DMS53 treated with DMSO at 0.1 percent for 48 hours (cell line): ENCODE measurements at regions not wholly inside any gene's neighbourhood (a gene's known extent, or its start where the extent isn't known, plus 50 kb on each side); places are given as distances from the start of the nearest gene placed in this dataset.

Experiments
- DNase-seq: peaks from one replicate; lab custom pipeline; 2025; ENCODE audit not compliant: unreplicated experiment; lab: John Stamatoyannopoulos, UW

DNA sequence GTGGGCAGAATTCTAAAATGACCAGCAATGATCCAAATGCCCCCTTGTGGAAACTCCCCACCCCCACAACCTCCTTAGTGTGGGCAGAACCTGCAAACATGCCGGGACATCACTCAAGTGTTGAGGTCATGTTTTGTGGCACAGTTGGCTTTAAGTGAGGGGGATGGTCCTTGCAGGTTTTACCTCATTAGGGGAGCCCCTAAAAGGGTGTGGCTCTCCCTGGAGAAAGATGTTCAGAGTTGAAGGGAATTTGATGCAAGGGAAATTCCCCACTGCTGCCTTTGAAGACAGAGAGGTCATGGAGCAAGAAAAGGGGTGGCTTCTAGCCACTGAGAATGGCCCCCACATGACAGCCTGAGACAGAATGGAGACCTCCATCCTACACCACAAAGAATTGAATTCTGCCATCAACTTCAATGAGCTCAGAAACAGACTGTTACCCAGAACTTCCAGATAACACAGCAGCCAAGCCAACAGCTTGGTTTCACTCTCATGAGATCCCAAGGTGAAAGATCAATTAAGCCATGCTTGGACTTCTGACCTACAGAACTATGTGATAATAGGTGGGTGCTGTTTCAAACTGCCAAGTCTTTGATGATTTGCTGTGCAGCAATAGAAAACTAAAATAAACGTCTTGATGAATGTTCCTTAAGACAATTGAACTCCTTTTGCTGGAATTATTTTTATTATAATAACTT lies 103.4 kb downstream of the MED10 start:
- DNase-seq, result no peak

DNA sequence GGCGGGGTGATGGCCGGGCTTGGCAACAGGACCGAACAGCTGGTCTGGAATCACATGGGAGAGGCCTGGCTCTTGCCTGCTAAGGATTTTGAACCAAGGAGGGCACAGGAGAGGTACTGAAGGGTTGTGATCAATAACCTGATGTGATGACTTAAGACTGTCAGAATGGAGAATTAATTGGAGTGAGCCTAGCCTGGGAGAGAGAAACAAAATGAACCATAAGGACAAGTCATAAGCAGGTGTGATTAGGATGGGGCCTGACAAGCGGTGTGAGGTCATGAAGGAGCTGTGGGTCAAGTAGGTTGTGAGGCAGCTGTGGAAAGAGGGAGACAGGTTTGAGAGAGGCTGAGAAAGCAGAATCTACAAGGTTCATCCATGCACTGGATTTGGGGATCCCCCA lies 104.6 kb downstream of the MED10 start:
- no peak for DNase-seq

DNA sequence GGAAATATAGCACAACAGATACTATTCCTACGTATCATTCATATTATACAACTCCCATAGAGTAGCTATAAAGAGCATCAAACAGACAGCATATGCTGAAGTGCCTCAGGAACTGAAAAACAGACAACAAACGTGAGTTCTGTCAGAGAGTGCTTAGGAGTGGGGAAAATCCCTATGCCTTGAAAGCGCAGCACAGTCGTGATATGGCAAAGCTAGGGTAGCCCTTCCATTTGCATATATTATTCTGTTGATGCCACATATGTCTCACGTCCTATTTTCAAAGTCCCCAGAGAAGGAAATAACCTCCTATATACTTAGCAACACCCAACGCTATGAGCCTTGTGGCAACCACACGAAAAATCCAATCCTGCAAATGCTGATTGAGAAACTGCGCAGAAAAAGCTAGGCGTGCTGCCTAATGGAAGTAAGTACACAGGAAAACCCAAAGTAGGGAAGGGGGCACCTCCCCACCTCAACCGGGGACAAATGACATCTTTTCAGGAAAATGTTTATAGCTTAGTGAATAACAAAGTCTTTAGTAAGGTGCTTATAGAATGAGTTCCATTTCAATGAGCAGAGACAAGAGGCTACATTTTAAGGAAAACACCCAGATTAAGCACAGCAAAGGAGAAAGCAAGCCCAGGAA lies 105.1 kb downstream of the MED10 start:
- DNase-seq, result no peak

DNA sequence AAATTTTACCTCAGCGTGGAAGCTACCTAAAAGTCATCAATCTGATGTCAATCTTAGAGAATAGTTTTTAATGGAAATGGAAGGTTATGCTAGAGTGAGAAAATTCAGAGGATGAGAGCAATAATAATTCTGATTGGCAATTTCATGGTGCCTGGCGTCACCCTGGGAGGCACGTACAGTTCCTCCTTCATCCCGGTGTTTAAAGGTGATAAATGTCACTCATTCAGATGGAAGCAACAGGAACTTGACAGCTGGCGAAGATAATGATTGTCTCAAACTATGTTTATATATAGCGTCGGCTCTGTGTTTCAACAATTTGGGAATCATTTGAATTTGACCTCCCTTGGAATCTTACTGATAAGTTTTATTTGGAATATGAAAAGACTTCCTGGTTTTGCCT lies 108.4 kb downstream of the MED10 start:
- DNase-seq, result no peak

DNA sequence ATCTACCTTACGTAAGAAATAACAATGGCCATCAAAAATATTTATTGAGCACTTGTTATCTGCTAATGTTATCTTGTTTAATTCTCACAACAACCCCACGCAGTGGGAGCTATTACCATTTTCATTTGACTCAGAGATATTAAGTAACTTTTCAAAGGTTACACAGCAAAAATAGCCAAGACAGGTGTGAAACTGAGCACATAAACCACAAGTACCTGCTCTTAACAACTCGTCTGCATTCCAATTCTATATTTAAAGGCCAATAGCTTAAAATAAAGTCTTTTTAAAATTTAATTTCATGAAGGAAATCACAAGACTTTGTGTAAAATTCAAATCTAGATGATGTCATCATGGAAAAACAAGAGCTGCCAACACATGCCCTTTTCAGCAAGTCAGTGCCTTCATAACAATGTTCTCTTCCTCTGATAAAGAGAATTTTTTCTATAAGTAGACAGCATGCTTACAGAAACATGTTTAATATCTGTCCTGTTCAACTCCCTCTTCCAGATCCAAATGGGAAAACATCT lies 111.6 kb downstream of the MED10 start:
- DNase-seq, result no peak

DNA sequence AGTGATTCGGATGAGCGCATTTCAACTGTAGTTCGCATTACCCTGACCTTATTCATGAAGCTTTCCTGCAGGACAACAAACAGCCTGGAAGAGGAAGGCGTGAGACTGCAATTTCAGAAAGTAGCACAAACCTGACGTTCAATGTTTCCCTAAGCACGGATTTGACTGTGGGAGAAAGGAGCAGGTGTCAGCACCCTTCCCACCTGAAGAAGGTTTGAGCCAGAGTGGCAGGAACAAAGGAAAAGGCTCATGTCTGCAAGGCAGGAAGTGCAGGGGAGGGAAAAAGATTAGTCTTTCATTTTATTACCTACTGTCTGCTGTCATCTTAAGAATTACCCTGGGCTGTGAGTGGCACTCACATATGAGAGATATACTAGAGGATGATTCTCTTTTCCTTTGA lies 114.0 kb downstream of the MED10 start:
- DNase-seq, result no peak

DNA sequence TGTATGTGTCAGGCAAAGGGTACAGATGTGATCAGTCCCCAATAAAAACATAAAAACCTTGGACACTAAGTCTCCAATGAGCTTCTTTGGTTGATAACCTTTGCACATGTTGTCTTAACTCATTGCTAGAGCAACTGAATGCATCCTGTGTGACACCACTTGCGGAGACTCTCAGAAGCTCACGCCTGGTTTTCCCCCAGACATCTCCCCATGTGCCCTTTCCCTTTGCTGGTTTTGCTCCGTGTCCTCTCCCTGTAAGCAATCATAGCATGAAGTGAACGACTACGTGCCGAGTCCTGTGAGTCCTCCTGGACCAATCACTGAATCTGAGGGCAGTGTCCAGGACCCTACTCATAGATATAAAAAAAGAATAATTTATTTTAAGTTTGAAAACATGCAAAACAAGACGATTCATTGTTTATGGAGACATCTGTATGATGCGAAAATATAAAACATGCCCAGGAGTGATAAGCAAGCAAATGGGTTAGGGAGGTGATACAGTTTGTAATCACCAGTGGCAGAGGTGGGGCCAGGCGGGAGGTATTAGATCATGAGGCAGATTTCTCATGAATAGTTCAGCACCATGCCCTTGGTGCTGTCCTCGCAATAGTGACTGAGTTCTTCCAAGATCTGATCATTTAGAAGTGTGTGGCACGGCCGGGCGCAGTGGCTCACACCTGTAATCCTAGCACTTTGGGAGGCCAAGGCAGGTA lies 115.5 kb downstream of the MED10 start:
- DNase-seq, result no peak

DNA sequence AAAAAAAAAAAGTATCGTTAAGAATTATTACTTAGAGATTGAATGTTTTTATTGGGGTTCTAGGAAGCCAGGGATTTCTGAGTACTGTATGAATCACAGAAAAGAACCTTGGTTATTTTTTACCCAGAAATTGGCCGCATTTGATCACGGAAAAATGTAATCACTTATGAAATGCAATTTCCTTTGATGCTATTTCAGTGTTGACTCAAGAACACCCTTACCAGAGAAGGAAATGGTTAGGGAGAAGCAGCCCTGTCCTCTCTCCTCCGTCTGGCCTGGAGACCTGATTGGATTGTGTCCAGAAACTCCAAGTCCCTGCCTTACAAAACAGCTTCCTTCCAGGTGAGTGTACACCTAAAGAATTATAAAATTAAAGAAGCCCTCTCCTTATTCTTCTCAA lies 116.7 kb downstream of the MED10 start:
- DNase-seq, result no peak

DNA sequence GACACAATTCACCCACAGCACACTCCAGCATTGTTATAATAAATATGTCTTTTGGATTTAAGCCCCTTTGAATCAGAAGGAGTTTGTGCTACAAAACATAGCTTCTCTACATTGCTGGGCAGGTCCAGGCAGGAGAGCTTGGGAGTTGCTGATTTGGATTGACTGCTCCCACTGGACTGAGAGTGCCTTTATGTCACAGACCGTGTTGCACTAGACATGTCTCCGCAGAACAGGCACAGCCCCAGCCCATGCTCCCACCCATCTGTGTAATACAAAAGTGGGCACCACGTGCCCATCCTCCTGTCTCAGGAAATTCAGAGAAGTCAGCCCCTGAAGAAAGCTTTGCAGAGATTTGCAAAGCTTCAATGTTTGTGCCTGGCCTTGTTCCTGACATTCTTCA lies 117.1 kb downstream of the MED10 start:
- no peak for DNase-seq

DNA sequence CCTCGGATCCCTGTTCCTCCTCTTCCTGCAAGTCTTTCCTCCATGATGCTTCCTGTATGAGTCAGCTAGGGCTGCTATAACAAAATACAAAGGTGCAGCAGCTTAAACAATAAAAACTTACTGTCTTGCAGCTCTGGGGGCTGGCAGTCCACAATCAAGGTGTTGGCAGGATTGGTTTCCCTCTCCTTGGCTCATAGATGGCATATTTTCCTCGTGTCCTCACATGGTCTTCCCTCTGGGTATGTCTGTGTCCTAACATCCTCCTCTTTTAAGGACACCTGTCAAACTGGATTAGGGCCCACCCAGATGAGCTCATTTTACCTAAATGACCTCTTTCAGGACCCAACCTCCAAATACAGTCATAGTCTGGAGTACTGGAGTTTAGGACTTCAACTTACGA lies 117.5 kb downstream of the MED10 start:
- no peak for DNase-seq

DNA sequence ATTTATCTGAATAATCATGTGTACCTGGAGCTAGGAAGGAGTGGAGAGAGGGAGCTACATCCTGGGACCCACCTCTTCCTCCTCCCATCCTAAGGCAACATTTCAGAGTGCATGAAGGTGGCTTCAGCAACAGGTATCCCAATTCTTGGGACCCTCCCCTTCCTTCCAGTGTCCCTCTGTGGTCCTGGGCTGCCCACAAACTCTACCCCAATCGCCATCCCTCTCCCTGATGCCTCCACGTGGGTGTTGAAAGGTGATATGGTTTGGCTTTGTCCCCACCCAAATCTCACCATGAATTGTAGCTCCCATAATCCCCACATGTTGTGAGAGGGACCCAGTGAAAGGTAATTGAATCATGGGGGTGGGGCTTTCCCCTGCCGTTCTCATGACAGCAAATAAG lies 121.4 kb downstream of the MED10 start:
- no peak for DNase-seq

DNA sequence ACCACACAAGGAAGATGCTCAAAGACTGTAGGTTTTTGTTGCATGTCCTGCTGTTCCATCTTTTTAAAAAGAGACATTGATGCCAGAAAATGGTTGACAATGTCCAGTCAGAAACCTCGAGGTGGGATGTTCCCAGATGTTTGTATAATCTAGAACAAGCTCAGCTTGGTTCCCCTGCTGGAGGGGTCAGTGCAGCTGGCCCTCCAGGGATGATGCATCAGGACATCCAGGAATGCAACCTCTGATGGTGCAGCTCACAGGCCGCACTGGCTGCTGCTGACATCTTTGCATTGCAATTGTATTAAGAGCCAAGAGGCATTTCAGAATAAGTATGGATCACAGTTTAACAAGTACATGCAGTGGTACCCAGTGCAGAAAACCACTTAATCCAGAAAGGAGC lies 122.4 kb downstream of the MED10 start:
- DNase-seq, result no peak

DNA sequence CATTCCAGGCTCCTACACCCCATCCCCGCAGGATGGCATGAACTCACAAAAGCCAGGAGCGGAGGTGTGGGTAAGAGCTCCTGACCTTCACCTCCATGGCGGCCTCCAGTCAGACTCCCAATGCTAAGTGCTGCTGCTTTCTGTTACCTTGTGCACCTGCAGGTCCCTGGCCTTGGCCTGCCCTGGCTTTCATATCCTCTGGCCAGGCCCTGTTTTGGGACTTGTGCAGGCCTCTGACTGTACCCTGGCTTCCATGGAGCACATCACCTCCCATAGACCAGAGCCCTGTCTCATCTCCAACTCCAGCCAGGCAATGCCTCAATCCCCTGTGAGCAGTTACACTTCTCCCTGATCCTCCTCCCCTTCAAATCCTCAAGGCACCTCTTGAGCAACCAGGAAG lies 124.5 kb downstream of the MED10 start:
- no peak for DNase-seq

DNA sequence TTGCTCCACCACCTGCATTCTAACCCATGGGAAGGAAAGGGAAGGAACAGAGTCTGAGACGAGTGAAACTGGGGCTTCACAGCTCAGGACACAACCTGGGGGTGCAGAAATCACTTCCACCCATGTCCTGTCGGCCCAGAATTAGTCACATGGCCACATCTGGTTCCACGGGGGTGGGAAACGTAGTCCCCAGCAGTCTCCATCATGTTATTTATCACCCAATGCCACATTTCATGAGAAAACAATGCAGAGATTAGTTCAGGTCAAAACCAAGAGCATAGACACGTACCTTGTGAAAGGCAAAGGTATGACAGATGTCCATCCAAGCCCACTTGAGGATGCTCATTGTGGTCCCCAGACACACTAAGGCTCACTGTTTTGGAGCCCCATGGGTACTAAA lies 125.1 kb downstream of the MED10 start:
- DNase-seq, result no peak

DNA sequence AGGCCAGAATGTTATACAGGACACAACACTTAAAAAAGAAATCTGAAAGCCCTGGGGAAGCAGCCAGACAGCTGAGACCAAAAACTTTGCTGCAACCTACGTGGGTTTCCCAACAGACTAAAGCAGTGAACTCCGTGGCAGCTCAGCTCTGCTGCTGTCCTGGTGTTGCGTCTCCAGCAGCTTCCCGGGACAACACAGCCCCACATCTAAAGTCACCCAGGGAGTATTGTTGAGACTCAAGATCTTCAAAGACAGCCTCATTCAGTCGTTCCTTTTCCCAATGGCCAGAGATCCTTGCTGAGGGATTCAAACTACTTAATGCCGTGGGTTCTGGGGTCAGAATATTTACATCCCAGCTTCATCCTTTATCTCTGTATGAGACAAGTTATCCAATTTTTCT lies 125.8 kb downstream of the MED10 start:
- DNase-seq, result no peak

DNA sequence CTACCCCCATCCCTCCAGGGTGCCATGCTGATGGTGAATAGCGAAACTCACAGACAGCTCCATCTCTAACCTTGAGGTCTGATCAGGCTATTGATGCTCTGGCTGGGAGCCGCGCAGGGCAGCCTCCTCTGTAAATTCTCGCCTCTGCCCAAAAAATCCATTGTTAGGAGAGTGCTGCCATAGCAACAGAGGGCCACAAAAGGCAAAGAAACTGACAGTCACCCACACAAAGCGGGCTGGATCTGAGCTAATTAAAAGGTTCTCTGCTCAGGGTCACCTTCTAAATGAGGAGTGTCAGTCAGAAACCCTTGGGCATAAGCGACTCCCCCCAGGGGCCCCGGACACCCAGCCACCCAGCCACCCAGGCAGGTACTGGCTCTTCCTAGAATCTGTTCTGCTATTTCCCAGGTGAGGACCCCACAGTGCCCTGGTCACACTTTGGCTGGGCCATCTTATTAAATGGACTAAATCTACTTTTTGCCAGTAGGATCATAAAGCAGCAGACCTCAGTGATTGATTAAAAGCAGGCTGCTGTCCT lies 126.7 kb downstream of the MED10 start:
- DNase-seq, result no peak

DNA sequence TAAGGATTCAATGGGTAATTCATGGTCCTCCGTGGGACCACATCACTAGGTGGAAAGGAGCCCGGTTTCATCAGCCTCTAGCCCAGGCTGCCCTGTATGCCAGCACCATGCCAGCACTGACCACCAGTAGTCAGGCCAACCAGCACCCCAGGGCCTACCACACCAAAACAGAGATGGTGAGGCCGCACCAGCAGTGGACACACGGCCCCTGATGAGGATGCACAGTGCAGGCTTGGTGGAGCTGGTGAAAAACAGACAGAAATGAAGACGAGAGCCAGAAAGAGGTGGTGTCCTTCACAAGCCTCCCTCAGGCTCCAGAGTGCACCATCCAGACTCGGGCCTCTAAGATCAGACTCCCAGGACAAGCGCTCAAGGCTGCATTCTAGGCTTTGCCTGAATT lies 128.2 kb downstream of the MED10 start:
- no peak for DNase-seq

DNA sequence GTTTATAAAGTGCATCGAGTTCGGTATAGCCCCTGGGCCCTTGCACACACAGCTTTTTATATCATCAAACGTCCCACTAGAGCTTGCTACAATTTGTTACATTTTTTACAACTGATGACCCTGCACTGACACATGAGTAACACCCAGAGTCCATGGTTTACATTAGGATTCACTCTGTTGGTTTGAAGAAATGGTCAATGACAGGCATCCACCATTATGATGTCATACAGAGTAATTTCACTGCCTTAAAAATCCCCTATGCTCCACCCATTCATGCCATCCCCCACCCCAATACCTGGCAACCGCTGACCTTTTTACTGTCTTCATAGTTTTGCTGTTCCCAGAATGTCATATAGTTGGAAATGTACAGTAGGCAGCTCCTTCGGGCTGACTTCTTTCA lies 130.2 kb downstream of the MED10 start:
- DNase-seq, result no peak

DNA sequence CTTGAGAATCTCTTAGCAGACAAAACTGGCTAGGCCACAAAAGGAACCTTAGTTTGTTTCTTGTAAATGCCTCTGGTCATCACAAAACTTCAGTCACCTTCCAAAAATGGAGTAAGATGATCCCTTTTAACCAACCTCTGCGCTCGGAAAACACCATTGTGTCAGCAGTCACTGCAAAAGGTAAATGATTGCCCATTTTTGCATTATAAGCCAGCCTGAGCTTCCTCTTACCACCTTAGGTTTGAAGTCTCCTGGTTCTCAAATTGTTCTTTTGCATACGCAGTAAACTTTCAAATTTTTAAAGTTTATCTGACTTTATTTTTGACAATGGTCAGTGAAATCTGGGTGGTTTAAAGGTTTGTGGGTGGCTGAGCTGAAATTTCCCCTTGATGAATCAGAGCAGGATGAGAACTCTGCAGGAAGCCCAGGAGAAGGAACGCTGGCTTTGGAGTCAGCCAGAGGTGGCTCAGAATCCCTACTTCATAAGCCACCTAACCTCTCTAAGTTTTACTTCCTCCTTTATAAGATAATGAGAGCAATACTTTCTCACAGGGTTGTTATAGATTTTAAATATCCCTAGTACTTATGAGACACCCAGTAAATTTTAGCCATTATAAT lies 131.4 kb downstream of the MED10 start:
- no peak for DNase-seq

DNA sequence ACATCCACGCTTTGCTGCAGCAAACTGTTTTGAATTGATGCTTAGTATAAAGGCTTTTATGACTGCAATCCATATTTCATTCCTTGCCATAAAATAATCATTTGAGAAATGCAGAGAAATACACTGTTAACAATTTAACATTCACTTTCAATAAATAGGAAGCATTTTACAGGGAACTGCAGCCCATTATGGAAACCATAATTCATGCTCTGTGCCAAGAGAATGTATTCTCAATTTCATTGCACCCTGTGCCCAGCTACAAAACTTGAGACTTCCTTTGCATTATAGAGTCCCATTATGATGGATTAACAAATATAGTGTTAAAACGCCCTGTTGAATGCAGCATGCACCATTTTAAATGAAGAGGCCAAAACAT lies 134.0 kb downstream of the MED10 start:
- no peak for DNase-seq

DNA sequence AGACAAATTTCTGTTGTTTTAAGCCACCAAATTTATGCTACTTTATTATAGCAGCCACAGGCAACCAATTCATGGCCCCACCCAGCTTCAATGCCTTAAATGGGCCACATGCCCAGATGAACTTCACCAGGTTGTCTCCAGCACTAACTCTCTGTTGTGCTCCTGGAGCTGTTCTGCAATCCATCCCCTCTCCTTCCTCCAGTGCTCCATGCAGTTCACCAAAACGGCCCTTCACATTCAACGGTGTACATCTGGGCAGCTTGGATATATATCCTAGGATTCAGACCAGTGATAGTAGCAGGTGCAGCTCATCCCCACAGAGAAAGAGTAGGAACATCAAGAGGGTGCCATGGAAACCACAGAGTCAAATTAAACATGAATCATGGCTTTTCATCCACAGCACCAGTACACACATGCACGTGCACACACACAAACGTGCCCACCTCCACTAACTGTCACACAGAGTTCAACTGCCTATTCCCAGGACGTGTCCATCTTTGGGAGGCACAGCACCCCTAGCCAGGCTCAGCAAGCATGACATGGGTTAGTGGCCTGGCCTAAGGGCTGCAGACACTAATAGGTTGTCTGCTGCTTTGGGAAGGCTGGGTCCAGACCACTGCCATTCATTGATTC lies 134.5 kb downstream of the MED10 start:
- no peak for DNase-seq
